K562 (cell line): ENCODE measurements at regions not wholly inside any gene's neighbourhood (a gene's known extent, or its start where the extent isn't known, plus 50 kb on each side); places are given as distances from the start of the nearest gene placed in this dataset.

Experiments used
- ATAC-seq: fragments of 200-7000 bp; cut with Tn5 transposase; 3 replicates; pipeline ENCODE4 v1.9.1; 2020; ENCODE audit warnings: moderate library complexity
- BruUV-seq: library from RNA; stranded (reverse); fragments of 400-500 nt; replicated peaks from 2 replicates; lab custom pipeline; 2021; lab: Mats Ljungman, UMichigan
- CTCF ChIA-PET: fragments of 300-600 bp; formaldehyde crosslinking; extraction: SDS; loops from one replicate; lab custom pipeline; 2021; ENCODE audit warnings: low intra/inter-chr PET ratio; lab: Yijun Ruan, JAX
- POLR2A ChIA-PET: fragments of 300-600, 350-650 bp; sonication (Branson Sonifier 250); formaldehyde crosslinking; extraction: SDS; loops from one replicate; lab custom pipeline; 2021; ENCODE audit warnings: antibody characterized with exemption, inconsistent platforms; lab: Yijun Ruan, JAX
- DNase-seq, 4 experiments: peaks; one replicate each; pipeline versions ENCODE4 v3.0.0 to v3.0.0-alpha.2; 2011 to 2018; ENCODE audit warnings: low spot score in 3 of 4, mixed read lengths in 3 of 4; ENCODE audit errors: extremely low read depth in 1 of 4
- FAIRE-seq: peaks from 2 replicates; lab custom pipeline; 2011; peaks lifted over from hg19 to GRCh38; lab: Jason Lieb, UNC
- H2AFZ ChIP-seq: 2 replicates; pipeline ENCODE4 v1.6.0; 2011; ENCODE audit warnings: low read depth, low read length, control low read depth, inconsistent platforms
- H3K27ac ChIP-seq: fragments of 200-600 bp; 3 replicates; pipeline ENCODE4 v1.8.0; 2011; ENCODE audit warnings: low read depth, mild to moderate bottlenecking, control low read depth, inconsistent platforms, low read length, moderate library complexity, mixed read lengths; ENCODE audit errors: extremely low read depth
- H3K27me3 ChIP-seq, 2 experiments: fragments of 300-600 bp in 1 of 2; 2 replicates in 1 of 2; 3 replicates in 1 of 2; pipeline versions ENCODE4 v1.6.0 to v1.8.0; 2011; ENCODE audit warnings: inconsistent platforms in 2 of 2, low read length in 2 of 2, mild to moderate bottlenecking in 1 of 2, mixed read lengths in 1 of 2, moderate library complexity in 1 of 2; ENCODE audit not compliant: control insufficient read depth in 2 of 2, insufficient read depth in 2 of 2
- H3K36me3 ChIP-seq: fragments of 300-600 bp; 3 replicates; pipeline ENCODE4 v1.8.0; 2011; ENCODE audit warnings: mild to moderate bottlenecking, low read length, inconsistent platforms; ENCODE audit not compliant: control insufficient read depth, insufficient read depth
- H3K4me1 ChIP-seq, 2 experiments: fragments of 200-600 bp in 1 of 2; replicated peaks in 1 of 2; 2 replicates in 1 of 2; 3 replicates in 1 of 2; pipeline versions ENCODE4 v1.5.1 to v1.8.0; 2011; ENCODE audit warnings: inconsistent platforms in 2 of 2, low read length in 2 of 2, mild to moderate bottlenecking in 1 of 2, mixed read lengths in 1 of 2, moderate library complexity in 1 of 2; ENCODE audit not compliant: control insufficient read depth in 2 of 2, insufficient read depth in 2 of 2
- H3K4me2 ChIP-seq: 2 replicates; pipeline ENCODE4 v1.6.1; 2011; ENCODE audit warnings: low read length, control low read depth, inconsistent platforms, mixed read lengths; ENCODE audit not compliant: insufficient read depth
- H3K4me3 ChIP-seq: fragments of 200-600 bp; sonication (generic), shearing (Covaris generic); 2 replicates; pipeline ENCODE4 v1.5.1; 2016; ENCODE audit warnings: control low read depth, inconsistent platforms
- H3K79me2 ChIP-seq: fragments of 200-600 bp; 3 replicates; pipeline ENCODE4 v1.8.0; 2011; ENCODE audit warnings: low read length, inconsistent platforms; ENCODE audit not compliant: control insufficient read depth, insufficient read depth
- H3K9ac ChIP-seq, 2 experiments: 2 replicates each; pipeline versions ENCODE4 v1.6.0 to v1.6.1; 2011; ENCODE audit warnings: low read depth in 2 of 2, low read length in 2 of 2, control low read depth in 1 of 2, inconsistent platforms in 1 of 2, mild to moderate bottlenecking in 1 of 2, mixed read lengths in 1 of 2; ENCODE audit not compliant: insufficient read depth in 1 of 2
- H3K9me1 ChIP-seq: one replicate; pipeline ENCODE4 v1.6.0; 2011; ENCODE audit warnings: inconsistent platforms, mild to moderate bottlenecking, low read length, moderate library complexity; ENCODE audit not compliant: control insufficient read depth, insufficient read depth
- H3K9me3 ChIP-seq: replicated peaks from 2 replicates; pipeline ENCODE4 v1.5.1; 2011; ENCODE audit warnings: low read depth, low read length, inconsistent platforms; ENCODE audit not compliant: control insufficient read depth, insufficient read depth
- H4K20me1 ChIP-seq: replicated peaks from 2 replicates; pipeline ENCODE4 v1.6.1; 2011; ENCODE audit warnings: low read length, inconsistent platforms, mixed read lengths; ENCODE audit not compliant: control insufficient read depth, insufficient read depth
- BCOR ChIP-seq: fragments of 450-650 bp; IDR thresholded peaks from 2 replicates; pipeline ENCODE4 v1.6.1; 2016
- ELF2 ChIP-seq: fragments of 250-450 bp; sonication (Bioruptor Pico); IDR thresholded peaks from 2 replicates; pipeline ENCODE4 v1.5.0; 2021; ENCODE audit warnings: mild to moderate bottlenecking
- KDM4B ChIP-seq, 2 experiments: fragments of 450-650 bp in 1 of 2; sonication (generic) in 1 of 2; IDR thresholded peaks; 2 replicates each; pipeline ENCODE4 v1.6.1; 2016 to 2017; ENCODE audit warnings: borderline replicate concordance in 2 of 2, antibody characterized with exemption in 1 of 2, low read depth in 1 of 2, mild to moderate bottlenecking in 1 of 2
- ZBTB40 ChIP-seq, 2 experiments: fragments of 450-650 bp in 1 of 2; sonication (generic) in 1 of 2; formaldehyde crosslinking in 1 of 2; IDR thresholded peaks; 2 replicates each; pipeline versions ENCODE4 v1.7.1 to v1.9.0; 2016 to 2022; ENCODE audit warnings: inconsistent platforms in 1 of 2, mild to moderate bottlenecking in 1 of 2, missing genetic modification reagents in 1 of 2
- ZFP30 ChIP-seq: fragments of 250-450 bp; sonication (Bioruptor Pico); IDR thresholded peaks from 2 replicates; pipeline ENCODE4 v1.8.0; 2022; ENCODE audit warnings: moderate library complexity, mild to moderate bottlenecking, inconsistent platforms, borderline replicate concordance
- WGBS: fragments of 100-300 bp; shearing (Covaris generic); methylation state at CpG from one replicate; pipeline ENCODE4 v1.1.6; 2016; ENCODE audit warnings: low coverage, mixed read lengths; ENCODE audit not compliant: insufficient coverage; ENCODE audit errors: missing lambda C conversion rate; 5-methylcytosine and 5-hydroxymethylcytosine counted together
- in situ Hi-C: fragments of 300-500 bp; cut with MboI; formaldehyde crosslinking; loops from 4 replicates; pipeline ENCODE4 v1.15.0; 2018; ENCODE audit warnings: inconsistent platforms, mixed read lengths
- intact Hi-C: fragments of 100-400 bp; cut with micrococcal nuclease; formaldehyde crosslinking; loops from 2 replicates; pipeline ENCODE4 v1.14.2; 2022

- no TSS peak for BruUV-seq
- intact Hi-C loops (no loop called here), in situ Hi-C loops (no loop called here)
- H3K4me3 ChIP-seq = no peak overlapping the region
- ATAC-seq (no peak), DNase-seq (no peak), FAIRE-seq (no peak)
- peaks cover 5 to 32% of the 10 kb centered on the region in 2 experiments; a peak in 4 of 5 replicates for H3K27me3 ChIP-seq
- H3K4me1 ChIP-seq = no peaks in the 10 kb centered on the region
- no peak overlapping the region for H2AFZ ChIP-seq
- WGBS = 2% methylated on average over 8 of the region's 8 CpGs
- POLR2A ChIA-PET = no interaction called here
- H3K36me3 ChIP-seq = no peaks in the 10 kb centered on the region
- H3K9ac ChIP-seq = no peak overlapping the region
- no peaks in the 10 kb centered on the region for H3K9me1 ChIP-seq
- H3K79me2 ChIP-seq = no peaks in the 10 kb centered on the region
- no peak for TF ChIP-seq ELF2 (CRISPR knock-in tag)
- no peak for TF ChIP-seq BCOR
- no peak for TF ChIP-seq ZFP30 (CRISPR knock-in tag)
- peak; percentile 73 for TF ChIP-seq ZBTB40 (IDR thresholded peaks at IDR 0.05)
- TF ChIP-seq ZBTB40 (CRISPR knock-in tag; IDR thresholded peaks at IDR 0.05) = no peak
- TF ChIP-seq KDM4B (IDR thresholded peaks at IDR 0.05; ENCODE audit: borderline replicate concordance in 2 of 2, low read depth in 1 of 2) = no peak
- no peak overlapping the region for H3K27ac ChIP-seq
- H4K20me1 ChIP-seq = no peaks in the 10 kb centered on the region
- H3K9me3 ChIP-seq = no peaks in the 10 kb centered on the region
- CTCF ChIA-PET = no interaction called here
- H3K4me2 ChIP-seq = no peak overlapping the region
These were observed 125.7 kb upstream of the DIO3 start for GRCh38 chr14:101435546-101435945.
